Fibroblast of lung (primary cell): ENCODE measurements at regions not wholly inside any gene's neighbourhood (a gene's known extent, or its start where the extent isn't known, plus 50 kb on each side); places are given as distances from the start of the nearest gene placed in this dataset.

Experiments
- EZH2 ChIP-seq: IDR thresholded peaks from 2 replicates; pipeline ENCODE4 v1.5.1; 2012; ENCODE audit warnings: low read length, control low read depth, mild to moderate bottlenecking; ENCODE audit errors: missing control alignments
- TF ChIP-seq, protein P1 (sequence below), 2 donors: IDR thresholded peaks in 1 of 2; conservative IDR thresholded peaks in 1 of 2; 1 replicate in 1 of 2; 2 replicates in 1 of 2; pipeline ENCODE4 v1.5.1; 2011 to 2012; ENCODE audit warnings: low read length in 2 of 2, control low read depth in 1 of 2, inconsistent platforms in 1 of 2, low read depth in 1 of 2, mild to moderate bottlenecking in 1 of 2

DNA sequence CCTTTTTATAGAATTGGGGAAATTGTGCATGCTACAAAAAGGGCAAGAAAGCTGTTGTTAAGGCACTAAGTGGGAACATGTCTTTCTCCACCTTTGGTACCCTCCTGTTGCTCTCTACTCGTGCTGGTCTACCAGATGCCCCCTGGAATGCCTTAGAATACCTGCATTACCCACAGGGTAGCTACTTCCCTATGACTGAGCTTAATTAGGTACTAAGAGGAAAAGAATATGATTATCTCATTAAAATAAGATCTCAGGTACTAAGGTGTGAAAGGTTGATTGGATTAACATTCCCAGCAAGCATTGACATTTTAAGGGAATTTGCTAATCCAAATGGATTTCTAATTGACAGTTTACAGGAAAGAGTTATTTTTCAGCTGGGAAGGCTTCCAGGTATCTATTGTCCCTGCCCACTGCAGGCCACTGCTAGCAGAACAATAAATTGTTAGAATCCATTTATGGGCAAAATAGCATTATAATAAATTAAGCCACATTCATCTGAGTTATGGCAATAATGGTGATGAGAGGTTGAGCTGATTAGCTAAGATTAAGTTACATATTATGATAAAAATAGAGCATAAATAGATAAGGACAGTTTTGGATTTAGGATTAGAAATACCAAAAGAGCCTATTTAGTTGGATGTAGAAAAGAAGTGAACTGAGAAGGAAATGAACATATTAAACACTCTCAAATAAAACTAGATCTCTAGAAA, 67.8 kb upstream of the GRIP1 start:
- TF ChIP-seq, protein P1, sequence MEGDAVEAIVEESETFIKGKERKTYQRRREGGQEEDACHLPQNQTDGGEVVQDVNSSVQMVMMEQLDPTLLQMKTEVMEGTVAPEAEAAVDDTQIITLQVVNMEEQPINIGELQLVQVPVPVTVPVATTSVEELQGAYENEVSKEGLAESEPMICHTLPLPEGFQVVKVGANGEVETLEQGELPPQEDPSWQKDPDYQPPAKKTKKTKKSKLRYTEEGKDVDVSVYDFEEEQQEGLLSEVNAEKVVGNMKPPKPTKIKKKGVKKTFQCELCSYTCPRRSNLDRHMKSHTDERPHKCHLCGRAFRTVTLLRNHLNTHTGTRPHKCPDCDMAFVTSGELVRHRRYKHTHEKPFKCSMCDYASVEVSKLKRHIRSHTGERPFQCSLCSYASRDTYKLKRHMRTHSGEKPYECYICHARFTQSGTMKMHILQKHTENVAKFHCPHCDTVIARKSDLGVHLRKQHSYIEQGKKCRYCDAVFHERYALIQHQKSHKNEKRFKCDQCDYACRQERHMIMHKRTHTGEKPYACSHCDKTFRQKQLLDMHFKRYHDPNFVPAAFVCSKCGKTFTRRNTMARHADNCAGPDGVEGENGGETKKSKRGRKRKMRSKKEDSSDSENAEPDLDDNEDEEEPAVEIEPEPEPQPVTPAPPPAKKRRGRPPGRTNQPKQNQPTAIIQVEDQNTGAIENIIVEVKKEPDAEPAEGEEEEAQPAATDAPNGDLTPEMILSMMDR (conservative IDR thresholded peaks at IDR 0.05 in 1 of 2, IDR thresholded peaks at IDR 0.05 in 1 of 2; ENCODE audit: low read depth in 1 of 2, low read length in 2 of 2): no peak
- no peak for TF ChIP-seq EZH2
